Neural cell (in vitro differentiated cells): ENCODE measurements at regions not wholly inside any gene's neighbourhood (a gene's known extent, or its start where the extent isn't known, plus 50 kb on each side); places are given as distances from the start of the nearest gene placed in this dataset.

Experiments used
- H2AFZ ChIP-seq: fragments of 200-600, 300-800 bp; sonication (generic), shearing (Covaris generic); 2 replicates; pipeline ENCODE4 v1.6.0; 2014; ENCODE audit warnings: low read depth, mild to moderate bottlenecking, antibody characterized with exemption, low read length, moderate library complexity
- H3F3A ChIP-seq: fragments of 200-600 bp; shearing (Covaris generic); 2 replicates; pipeline ENCODE4 v1.6.1; 2016; ENCODE audit warnings: mild to moderate bottlenecking, moderate library complexity, mixed read lengths, antibody characterized with exemption, low read length; ENCODE audit not compliant: insufficient read depth, poor library complexity, severe bottlenecking
- H3K27ac ChIP-seq: fragments of 200-600, 300-800 bp; sonication (generic), shearing (Covaris generic); 2 replicates; pipeline ENCODE4 v1.5.1; 2014; ENCODE audit warnings: mild to moderate bottlenecking, low read length, moderate library complexity
- H3K27me3 ChIP-seq: fragments of 300-800, 200-600 bp; sonication (generic), shearing (Covaris generic); 2 replicates; pipeline ENCODE4 v1.6.0; 2014; ENCODE audit warnings: mild to moderate bottlenecking, low read depth, low read length, moderate library complexity; ENCODE audit not compliant: insufficient read depth
- H3K36me3 ChIP-seq: fragments of 300-800, 200-600 bp; sonication (generic), shearing (Covaris generic); 2 replicates; pipeline ENCODE4 v1.5.1; 2014; ENCODE audit warnings: mild to moderate bottlenecking, antibody characterized with exemption, low read length, moderate library complexity; ENCODE audit not compliant: insufficient read depth
- H3K4me2 ChIP-seq: fragments of 300-800, 200-600 bp; sonication (generic), shearing (Covaris generic); 2 replicates; pipeline ENCODE4 v1.6.0; 2014; ENCODE audit warnings: mild to moderate bottlenecking, low read length
- H3K4me3 ChIP-seq: fragments of 300-800, 200-600 bp; sonication (generic), shearing (Covaris generic); 2 replicates; pipeline ENCODE4 v1.5.1; 2014; ENCODE audit warnings: mild to moderate bottlenecking, low read length, moderate library complexity
- H3K79me2 ChIP-seq: fragments of 200-600 bp; shearing (Covaris generic); replicated peaks from 2 replicates; pipeline ENCODE4 v1.6.0; 2014; ENCODE audit warnings: mild to moderate bottlenecking, low read length, moderate library complexity; ENCODE audit not compliant: insufficient read depth
- H3K9ac ChIP-seq: fragments of 300-800, 200-600 bp; sonication (generic), shearing (Covaris generic); 2 replicates; pipeline ENCODE4 v1.6.1; 2016; ENCODE audit warnings: mild to moderate bottlenecking, low read length, mixed read lengths
- H3K9me2 ChIP-seq: fragments of 200-600 bp; shearing (Covaris generic); 2 replicates; pipeline ENCODE4 v1.6.1; 2016; ENCODE audit warnings: mild to moderate bottlenecking, low read length, mixed read lengths; ENCODE audit not compliant: insufficient read depth
- H3K9me3 ChIP-seq: fragments of 200-600, 300-800 bp; sonication (generic), shearing (Covaris generic); 2 replicates; pipeline ENCODE4 v1.6.1; 2016; ENCODE audit warnings: mild to moderate bottlenecking, mixed run types, low read length, moderate library complexity, mixed read lengths
- H4K20me1 ChIP-seq: fragments of 200-600 bp; shearing (Covaris generic); 2 replicates; pipeline ENCODE4 v1.6.1; 2016; ENCODE audit warnings: mild to moderate bottlenecking, mixed run types; ENCODE audit not compliant: insufficient read depth
- EP300 ChIP-seq: fragments of 450-650 bp; conservative IDR thresholded peaks from 2 replicates; pipeline ENCODE4 v1.6.1; 2014; ENCODE audit warnings: antibody characterized with exemption, mild to moderate bottlenecking, moderate library complexity; ENCODE audit not compliant: poor library complexity, severe bottlenecking
- EZH2 ChIP-seq: fragments of 200-600, 300-800 bp; shearing (Covaris generic), sonication (generic); IDR thresholded peaks from 2 replicates; pipeline ENCODE4 v1.6.1; 2014; ENCODE audit warnings: antibody characterized with exemption, low read length, borderline replicate concordance, mild to moderate bottlenecking; ENCODE audit not compliant: insufficient read depth, poor library complexity, severe bottlenecking
- MXI1 ChIP-seq: fragments of 450-650 bp; conservative IDR thresholded peaks from 2 replicates; pipeline ENCODE4 v1.6.1; 2014; ENCODE audit warnings: antibody characterized with exemption, mild to moderate bottlenecking; ENCODE audit not compliant: poor library complexity, severe bottlenecking
- POLR2AphosphoS5 ChIP-seq: IDR thresholded peaks from 2 replicates; pipeline ENCODE4 v1.6.1; 2012
- RAD21 ChIP-seq: fragments of 450-650 bp; conservative IDR thresholded peaks from 2 replicates; pipeline ENCODE4 v1.6.1; 2014; ENCODE audit warnings: antibody characterized with exemption, mild to moderate bottlenecking, moderate library complexity
- SMC3 ChIP-seq: fragments of 450-650 bp; conservative IDR thresholded peaks from 2 replicates; pipeline ENCODE4 v1.6.1; 2014; ENCODE audit warnings: antibody characterized with exemption, mild to moderate bottlenecking, moderate library complexity; ENCODE audit not compliant: poor library complexity
- TAF1 ChIP-seq: IDR thresholded peaks from 2 replicates; pipeline ENCODE4 v1.6.1; 2012; ENCODE audit warnings: low read depth
- TF ChIP-seq, protein P1 (sequence below): fragments of 450-650 bp; IDR thresholded peaks from 2 replicates; pipeline ENCODE4 v1.5.1; 2014; ENCODE audit warnings: antibody characterized with exemption, mild to moderate bottlenecking, moderate library complexity; ENCODE audit not compliant: poor library complexity, severe bottlenecking
- TF ChIP-seq, protein P2 (sequence below): IDR thresholded peaks from 2 replicates; pipeline ENCODE4 v1.6.1; 2012; ENCODE audit warnings: borderline replicate concordance

DNA sequence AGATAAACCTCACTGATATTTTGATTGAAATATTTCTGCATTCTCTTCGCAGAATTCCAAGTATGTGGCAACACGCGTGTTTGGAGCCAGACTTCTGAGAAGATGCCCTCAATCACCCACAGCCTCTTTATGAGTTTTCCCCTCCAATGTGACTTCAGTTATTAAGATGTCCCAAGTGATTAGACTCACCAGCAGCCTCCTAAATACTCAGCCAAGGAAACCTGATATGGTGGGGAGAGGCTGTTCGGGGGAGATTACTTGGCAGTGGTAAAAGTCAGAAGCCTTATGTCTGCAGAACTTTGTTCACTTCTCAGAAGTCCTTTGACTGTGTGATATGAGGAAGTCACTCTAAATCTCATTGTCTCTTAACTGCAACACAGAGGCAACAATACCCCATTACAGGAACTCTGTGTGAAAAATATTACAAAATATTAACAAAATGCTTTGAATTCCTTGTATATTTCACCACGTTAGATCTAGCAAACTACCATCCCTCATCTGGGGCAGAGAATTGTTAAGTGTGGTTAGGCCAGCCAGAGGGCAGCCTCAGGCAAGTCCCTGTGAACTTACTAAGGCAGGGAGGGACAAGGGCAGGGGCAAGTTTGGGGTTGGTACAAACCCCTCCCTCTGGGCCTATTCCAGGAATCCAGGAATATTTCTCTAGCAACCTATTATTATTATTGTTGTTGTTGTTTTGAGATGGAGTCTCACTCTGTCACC is 151.4 kb upstream of the USP9X start:
- Histone ChIP-seq H3F3A (no peaks in the 10 kb centered on the region), H3K4me2 (no peak overlapping the region), H3K9ac (no peak overlapping the region), H3K79me2 (no peaks in the 10 kb centered on the region), H2AFZ (no peak overlapping the region), H3K9me2 (no peaks in the 10 kb centered on the region), H3K9me3 (no peaks in the 10 kb centered on the region), H3K27me3 (no peaks in the 10 kb centered on the region), H4K20me1 (no peaks in the 10 kb centered on the region), H3K27ac (no peak overlapping the region), H3K4me3 (no peak overlapping the region), H3K36me3 (no peaks in the 10 kb centered on the region)
- no peak for TF ChIP-seq SMC3
- TF ChIP-seq POLR2AphosphoS5 = no peak
- TF ChIP-seq, protein P1, sequence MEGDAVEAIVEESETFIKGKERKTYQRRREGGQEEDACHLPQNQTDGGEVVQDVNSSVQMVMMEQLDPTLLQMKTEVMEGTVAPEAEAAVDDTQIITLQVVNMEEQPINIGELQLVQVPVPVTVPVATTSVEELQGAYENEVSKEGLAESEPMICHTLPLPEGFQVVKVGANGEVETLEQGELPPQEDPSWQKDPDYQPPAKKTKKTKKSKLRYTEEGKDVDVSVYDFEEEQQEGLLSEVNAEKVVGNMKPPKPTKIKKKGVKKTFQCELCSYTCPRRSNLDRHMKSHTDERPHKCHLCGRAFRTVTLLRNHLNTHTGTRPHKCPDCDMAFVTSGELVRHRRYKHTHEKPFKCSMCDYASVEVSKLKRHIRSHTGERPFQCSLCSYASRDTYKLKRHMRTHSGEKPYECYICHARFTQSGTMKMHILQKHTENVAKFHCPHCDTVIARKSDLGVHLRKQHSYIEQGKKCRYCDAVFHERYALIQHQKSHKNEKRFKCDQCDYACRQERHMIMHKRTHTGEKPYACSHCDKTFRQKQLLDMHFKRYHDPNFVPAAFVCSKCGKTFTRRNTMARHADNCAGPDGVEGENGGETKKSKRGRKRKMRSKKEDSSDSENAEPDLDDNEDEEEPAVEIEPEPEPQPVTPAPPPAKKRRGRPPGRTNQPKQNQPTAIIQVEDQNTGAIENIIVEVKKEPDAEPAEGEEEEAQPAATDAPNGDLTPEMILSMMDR = no peak
- no peak for TF ChIP-seq EZH2
- TF ChIP-seq, protein P2, sequence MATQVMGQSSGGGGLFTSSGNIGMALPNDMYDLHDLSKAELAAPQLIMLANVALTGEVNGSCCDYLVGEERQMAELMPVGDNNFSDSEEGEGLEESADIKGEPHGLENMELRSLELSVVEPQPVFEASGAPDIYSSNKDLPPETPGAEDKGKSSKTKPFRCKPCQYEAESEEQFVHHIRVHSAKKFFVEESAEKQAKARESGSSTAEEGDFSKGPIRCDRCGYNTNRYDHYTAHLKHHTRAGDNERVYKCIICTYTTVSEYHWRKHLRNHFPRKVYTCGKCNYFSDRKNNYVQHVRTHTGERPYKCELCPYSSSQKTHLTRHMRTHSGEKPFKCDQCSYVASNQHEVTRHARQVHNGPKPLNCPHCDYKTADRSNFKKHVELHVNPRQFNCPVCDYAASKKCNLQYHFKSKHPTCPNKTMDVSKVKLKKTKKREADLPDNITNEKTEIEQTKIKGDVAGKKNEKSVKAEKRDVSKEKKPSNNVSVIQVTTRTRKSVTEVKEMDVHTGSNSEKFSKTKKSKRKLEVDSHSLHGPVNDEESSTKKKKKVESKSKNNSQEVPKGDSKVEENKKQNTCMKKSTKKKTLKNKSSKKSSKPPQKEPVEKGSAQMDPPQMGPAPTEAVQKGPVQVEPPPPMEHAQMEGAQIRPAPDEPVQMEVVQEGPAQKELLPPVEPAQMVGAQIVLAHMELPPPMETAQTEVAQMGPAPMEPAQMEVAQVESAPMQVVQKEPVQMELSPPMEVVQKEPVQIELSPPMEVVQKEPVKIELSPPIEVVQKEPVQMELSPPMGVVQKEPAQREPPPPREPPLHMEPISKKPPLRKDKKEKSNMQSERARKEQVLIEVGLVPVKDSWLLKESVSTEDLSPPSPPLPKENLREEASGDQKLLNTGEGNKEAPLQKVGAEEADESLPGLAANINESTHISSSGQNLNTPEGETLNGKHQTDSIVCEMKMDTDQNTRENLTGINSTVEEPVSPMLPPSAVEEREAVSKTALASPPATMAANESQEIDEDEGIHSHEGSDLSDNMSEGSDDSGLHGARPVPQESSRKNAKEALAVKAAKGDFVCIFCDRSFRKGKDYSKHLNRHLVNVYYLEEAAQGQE = no peak
- TF ChIP-seq RAD21 = no peak
- TF ChIP-seq EP300 = no peak

GRCh38 chrX:40936827-40937226 is 148.4 kb upstream of the USP9X start:
- no peaks in the 10 kb centered on the region for H4K20me1 ChIP-seq
- no peak overlapping the region for H3K4me2 ChIP-seq
- no peak overlapping the region for H2AFZ ChIP-seq
- H3K9me2 ChIP-seq = no peaks in the 10 kb centered on the region
- H3F3A ChIP-seq = no peaks in the 10 kb centered on the region
- H3K4me3 ChIP-seq = no peak overlapping the region
- H3K27ac ChIP-seq = no peak overlapping the region
- no peaks in the 10 kb centered on the region for H3K36me3 ChIP-seq
- no peak overlapping the region for H3K9ac ChIP-seq
- no peaks in the 10 kb centered on the region for H3K9me3 ChIP-seq
- no peaks in the 10 kb centered on the region for H3K27me3 ChIP-seq
- no peaks in the 10 kb centered on the region for H3K79me2 ChIP-seq
- no peak for TF ChIP-seq TAF1
- no peak for TF ChIP-seq EZH2
- TF ChIP-seq POLR2AphosphoS5 = no peak
- TF ChIP-seq MXI1 = no peak
